Chondrocyte (in vitro differentiated cells): ENCODE measurements at regions not wholly inside any gene's neighbourhood (a gene's known extent, or its start where the extent isn't known, plus 50 kb on each side); places are given as distances from the start of the nearest gene placed in this dataset.
A peak's percentile ranks its signal among the peaks of the same experiment; 100 is the strongest.

Source experiments
- DNase-seq: peaks from one replicate; pipeline ENCODE4 v3.0.0; 2021; ENCODE audit warnings: mixed read lengths, low spot score
- H3K27ac Mint-ChIP-seq: one replicate; pipeline ENCODE4 v1.8.0; 2021; ENCODE audit warnings: mild to moderate bottlenecking, moderate library complexity, mixed read lengths; ENCODE audit not compliant: unreplicated experiment
- H3K27me3 Mint-ChIP-seq: 2 replicates; pipeline ENCODE4 v1.8.0; 2021; ENCODE audit warnings: low read depth, mixed read lengths
- H3K36me3 Mint-ChIP-seq: 2 replicates; pipeline ENCODE4 v1.8.0; 2021; ENCODE audit warnings: low read depth, mixed read lengths
- H3K4me1 Mint-ChIP-seq: 2 replicates; pipeline ENCODE4 v1.8.0; 2021; ENCODE audit warnings: low read depth, mild to moderate bottlenecking, mixed read lengths
- H3K4me3 Mint-ChIP-seq: one replicate; pipeline ENCODE4 v1.8.0; 2021; ENCODE audit warnings: mild to moderate bottlenecking, moderate library complexity, mixed read lengths; ENCODE audit not compliant: unreplicated experiment
- H3K9me3 Mint-ChIP-seq: 2 replicates; pipeline ENCODE4 v1.8.0; 2021; ENCODE audit warnings: low read depth, mixed read lengths
- CTCF ChIP-seq: fragments of 200-600 bp; sonication (generic); IDR thresholded peaks from 2 replicates; pipeline ENCODE4 v1.5.0; 2021; ENCODE audit warnings: antibody characterized with exemption, mild to moderate bottlenecking, moderate library complexity

GRCh38 chr18:42310956-42311355, 355.9 kb downstream of the PIK3C3 start:
- H3K27me3 Mint-ChIP-seq: no peaks in the 10 kb centered on the region
- DNase-seq: no peak
- H3K36me3 Mint-ChIP-seq: no peaks in the 10 kb centered on the region
- peaks cover 18% of the 10 kb centered on the region for H3K4me1 Mint-ChIP-seq
- no peaks in the 10 kb centered on the region for H3K9me3 Mint-ChIP-seq
- TF ChIP-seq CTCF: peak; percentile 15
- H3K4me3 Mint-ChIP-seq: no peak overlapping the region
- H3K27ac Mint-ChIP-seq: no peak overlapping the region

GRCh38 chr18:42326752-42327151, 371.7 kb downstream of the PIK3C3 start:
- Mint-ChIP-seq H3K4me3 (no peak overlapping the region), H3K27ac (no peak overlapping the region), H3K9me3 (no peaks in the 10 kb centered on the region), H3K27me3 (no peaks in the 10 kb centered on the region), H3K36me3 (no peaks in the 10 kb centered on the region), H3K4me1 (peaks cover 22% of the 10 kb centered on the region)
- TF ChIP-seq CTCF: no peak
- no peak for DNase-seq

GRCh38 chr18:42328931-42329330, 373.9 kb downstream of the PIK3C3 start:
- H3K27ac Mint-ChIP-seq: no peak overlapping the region
- no peak for TF ChIP-seq CTCF
- no peaks in the 10 kb centered on the region for H3K9me3 Mint-ChIP-seq
- no peak overlapping the region for H3K4me3 Mint-ChIP-seq
- no peak for DNase-seq
- H3K27me3 Mint-ChIP-seq: peaks cover 1% of the 10 kb centered on the region
- H3K36me3 Mint-ChIP-seq: no peaks in the 10 kb centered on the region
- H3K4me1 Mint-ChIP-seq: peaks cover 18% of the 10 kb centered on the region

- TF ChIP-seq CTCF: no peak
- Mint-ChIP-seq H3K36me3 (no peaks in the 10 kb centered on the region), H3K4me1 (peaks cover 17% of the 10 kb centered on the region), H3K9me3 (no peaks in the 10 kb centered on the region), H3K27me3 (peaks cover 1% of the 10 kb centered on the region), H3K27ac (peak overlapping the region; percentile 52), H3K4me3 (no peak overlapping the region)
- DNase-seq: no peak
These were observed 375.3 kb downstream of the PIK3C3 start for GRCh38 chr18:42330296-42330695.

GRCh38 chr18:42333558-42333957, 378.5 kb downstream of the PIK3C3 start:
- H3K4me1 Mint-ChIP-seq: peaks cover 9% of the 10 kb centered on the region
- no peak for DNase-seq
- no peak for TF ChIP-seq CTCF
- H3K36me3 Mint-ChIP-seq: no peaks in the 10 kb centered on the region
- no peak overlapping the region for H3K4me3 Mint-ChIP-seq
- peaks cover 10% of the 10 kb centered on the region for H3K9me3 Mint-ChIP-seq
- H3K27me3 Mint-ChIP-seq: peaks cover 1% of the 10 kb centered on the region
- no peak overlapping the region for H3K27ac Mint-ChIP-seq
